ENCODE measurements at regions not wholly inside any gene's neighbourhood (a gene's known extent, or its start where the extent isn't known, plus 50 kb on each side); places are given as distances from the start of the nearest gene placed in this dataset.
A peak's percentile ranks its signal among the peaks of the same experiment; 100 is the strongest.

DNA sequence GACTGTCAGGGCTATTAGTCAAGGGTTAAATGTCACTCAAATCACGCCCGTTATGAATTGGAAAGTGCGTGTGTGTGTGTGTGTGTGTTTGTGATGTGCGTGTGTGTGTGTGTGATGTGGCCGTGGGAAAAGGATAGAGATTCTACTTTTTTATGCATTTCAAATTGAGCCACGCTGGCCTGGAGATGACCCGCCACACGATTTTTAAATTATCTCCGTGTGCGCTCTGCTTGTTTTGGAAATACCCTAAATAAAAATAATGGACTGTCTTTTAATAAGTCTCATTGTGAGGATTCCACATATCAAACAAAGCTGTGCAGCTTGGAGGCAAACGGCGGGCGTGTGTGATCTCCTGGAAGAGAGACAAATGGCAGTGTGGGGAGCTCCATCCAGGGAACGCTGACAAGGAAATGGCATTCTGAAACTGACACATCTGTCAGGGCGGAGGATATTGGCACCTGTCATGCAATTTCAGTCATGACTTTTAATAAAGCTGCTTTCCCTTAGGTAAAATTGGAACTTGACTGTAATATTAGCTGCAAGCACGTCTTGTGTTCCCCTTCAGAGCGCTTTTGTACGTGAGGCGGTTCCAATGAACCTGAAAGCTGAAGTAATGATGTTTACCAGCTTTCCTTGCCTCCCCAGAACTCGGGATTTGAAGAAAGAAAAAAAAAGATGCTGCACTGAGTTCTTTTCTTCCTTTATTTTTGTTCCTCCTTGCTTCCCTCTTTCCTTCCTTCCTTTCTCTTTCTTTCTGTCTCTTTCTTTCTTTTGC lies 381.8 kb upstream of the SMIM21 start:
- H2AFZ ChIP-seq (replicated peaks) = peak overlapping the region; percentile 40
- TF ChIP-seq, protein P1, sequence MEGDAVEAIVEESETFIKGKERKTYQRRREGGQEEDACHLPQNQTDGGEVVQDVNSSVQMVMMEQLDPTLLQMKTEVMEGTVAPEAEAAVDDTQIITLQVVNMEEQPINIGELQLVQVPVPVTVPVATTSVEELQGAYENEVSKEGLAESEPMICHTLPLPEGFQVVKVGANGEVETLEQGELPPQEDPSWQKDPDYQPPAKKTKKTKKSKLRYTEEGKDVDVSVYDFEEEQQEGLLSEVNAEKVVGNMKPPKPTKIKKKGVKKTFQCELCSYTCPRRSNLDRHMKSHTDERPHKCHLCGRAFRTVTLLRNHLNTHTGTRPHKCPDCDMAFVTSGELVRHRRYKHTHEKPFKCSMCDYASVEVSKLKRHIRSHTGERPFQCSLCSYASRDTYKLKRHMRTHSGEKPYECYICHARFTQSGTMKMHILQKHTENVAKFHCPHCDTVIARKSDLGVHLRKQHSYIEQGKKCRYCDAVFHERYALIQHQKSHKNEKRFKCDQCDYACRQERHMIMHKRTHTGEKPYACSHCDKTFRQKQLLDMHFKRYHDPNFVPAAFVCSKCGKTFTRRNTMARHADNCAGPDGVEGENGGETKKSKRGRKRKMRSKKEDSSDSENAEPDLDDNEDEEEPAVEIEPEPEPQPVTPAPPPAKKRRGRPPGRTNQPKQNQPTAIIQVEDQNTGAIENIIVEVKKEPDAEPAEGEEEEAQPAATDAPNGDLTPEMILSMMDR (IDR thresholded peaks at IDR 0.05) = no peak
- no peak for TF ChIP-seq EZH2phosphoT487 (IDR thresholded peaks at IDR 0.05)
- no peak for TF ChIP-seq EZH2 (IDR thresholded peaks at IDR 0.05)

DNA sequence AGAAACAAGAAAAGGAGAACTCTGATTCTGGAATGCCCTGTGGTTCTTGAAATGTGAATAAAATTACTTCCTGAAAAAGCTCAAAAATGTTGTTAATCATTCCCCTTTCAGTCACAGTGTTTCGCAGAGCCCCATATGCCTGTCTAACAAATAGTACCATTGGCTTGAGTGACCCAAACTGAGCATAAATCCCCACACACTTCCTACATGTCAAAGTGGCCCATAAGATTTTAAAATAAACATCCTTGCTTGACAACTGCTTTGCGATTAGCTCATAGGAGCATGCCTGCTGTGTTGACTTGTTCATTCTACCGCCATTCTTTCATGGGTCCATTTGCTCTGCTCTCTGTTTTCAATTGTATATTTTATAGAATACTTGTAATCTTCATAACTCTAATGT lies 377.8 kb upstream of the SMIM21 start:
- H3K9me3 ChIP-seq (ENCODE audit: low read depth) = no peaks in the 10 kb centered on the region
- H3K27ac ChIP-seq = no peak overlapping the region
- H3K79me2 ChIP-seq (ENCODE audit: low read depth) = no peaks in the 10 kb centered on the region
- Mint-ChIP-seq H3K27ac (no peak overlapping the region), H3K36me3 (no peaks in the 10 kb centered on the region), H3K27me3 (ENCODE audit: insufficient read depth, low read depth) (peaks cover 2% of the 10 kb centered on the region), H3K4me1 (peaks cover 11% of the 10 kb centered on the region), H3K9me3 (no peaks in the 10 kb centered on the region), H3K4me3 (no peak overlapping the region)
- no peak for TF ChIP-seq EZH2 (IDR thresholded peaks at IDR 0.05)
- TF ChIP-seq EZH2phosphoT487 (IDR thresholded peaks at IDR 0.05) = no peak
- TF ChIP-seq, protein P1 (IDR thresholded peaks at IDR 0.05) = no peak
- H2AFZ ChIP-seq (replicated peaks) = no peak overlapping the region
- H3K4me1 ChIP-seq = no peaks in the 10 kb centered on the region
- no peak overlapping the region for H3K9ac ChIP-seq
- H3K27me3 ChIP-seq = no peaks in the 10 kb centered on the region
- no peaks in the 10 kb centered on the region for H4K20me1 ChIP-seq (ENCODE audit: low read depth)
- DNase-seq (ENCODE audit: low spot score) = no peak
- H3K4me3 ChIP-seq = no peak overlapping the region
- no peaks in the 10 kb centered on the region for H3F3A ChIP-seq (ENCODE audit: low read depth)
- no peak overlapping the region for H3K4me2 ChIP-seq
- H3K36me3 ChIP-seq = no peaks in the 10 kb centered on the region

More for the DNA sequence above, 381.8 kb upstream of the SMIM21 start:
- H3K4me3 Mint-ChIP-seq = no peak overlapping the region
- H3K4me1 Mint-ChIP-seq = peaks cover 19% of the 10 kb centered on the region
- H3K9me3 ChIP-seq (ENCODE audit: low read depth) = no peaks in the 10 kb centered on the region
- no peaks in the 10 kb centered on the region for H3K79me2 ChIP-seq (ENCODE audit: low read depth)
- H3K36me3 Mint-ChIP-seq = no peaks in the 10 kb centered on the region
- no peaks in the 10 kb centered on the region for H3K27me3 ChIP-seq
- no peak overlapping the region for H3K4me2 ChIP-seq
- no peaks in the 10 kb centered on the region for H3F3A ChIP-seq (ENCODE audit: low read depth)
- no peak overlapping the region for H3K4me3 ChIP-seq
- no peak overlapping the region for H3K27ac ChIP-seq
- no peak overlapping the region for H3K9ac ChIP-seq
- no peak for DNase-seq (ENCODE audit: low spot score)
- no peaks in the 10 kb centered on the region for H3K36me3 ChIP-seq
- no peak overlapping the region for H3K27ac Mint-ChIP-seq
- H3K9me3 Mint-ChIP-seq = no peaks in the 10 kb centered on the region
- peaks cover 2% of the 10 kb centered on the region for H3K27me3 Mint-ChIP-seq (ENCODE audit: insufficient read depth, low read depth)
- H3K4me1 ChIP-seq = no peaks in the 10 kb centered on the region
- no peaks in the 10 kb centered on the region for H4K20me1 ChIP-seq (ENCODE audit: low read depth)

DNA sequence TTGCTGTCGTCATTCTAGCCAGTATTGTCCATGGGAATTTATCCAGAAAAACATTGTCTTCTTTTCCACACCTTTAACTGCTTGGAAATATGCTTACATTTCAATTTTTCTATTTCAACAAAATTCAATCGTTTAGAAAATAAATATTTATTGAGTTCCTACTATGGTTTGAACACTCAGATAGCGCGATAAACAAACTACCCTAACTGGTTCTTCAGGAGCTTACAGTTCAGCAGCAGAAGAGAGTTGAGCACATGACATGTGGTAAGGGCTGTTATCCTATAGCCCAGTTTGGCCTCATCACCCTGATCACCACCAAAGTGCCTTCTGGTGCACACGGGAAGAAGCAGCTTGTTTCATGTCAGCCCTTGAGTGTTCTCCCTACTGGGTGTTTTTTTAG lies 375.2 kb upstream of the SMIM21 start:
- peaks cover 2% of the 10 kb centered on the region for H3K4me1 Mint-ChIP-seq
- H3K79me2 ChIP-seq (ENCODE audit: low read depth) = no peaks in the 10 kb centered on the region
- no peaks in the 10 kb centered on the region for H3K36me3 Mint-ChIP-seq
- H2AFZ ChIP-seq (replicated peaks) = no peak overlapping the region
- no peak overlapping the region for H3K9ac ChIP-seq
- no peak overlapping the region for H3K4me3 ChIP-seq
- H3K27me3 Mint-ChIP-seq (ENCODE audit: insufficient read depth, low read depth) = no peaks in the 10 kb centered on the region
- H3K9me3 ChIP-seq (ENCODE audit: low read depth) = no peaks in the 10 kb centered on the region
- H3K4me1 ChIP-seq = no peaks in the 10 kb centered on the region
- TF ChIP-seq EZH2phosphoT487 (IDR thresholded peaks at IDR 0.05) (no peak), EZH2 (IDR thresholded peaks at IDR 0.05) (no peak)
- TF ChIP-seq, protein P1 (IDR thresholded peaks at IDR 0.05) = no peak
- H3F3A ChIP-seq (ENCODE audit: low read depth) = no peaks in the 10 kb centered on the region
- H3K36me3 ChIP-seq = no peaks in the 10 kb centered on the region
- no peak overlapping the region for H3K4me2 ChIP-seq
- no peak overlapping the region for H3K4me3 Mint-ChIP-seq
- no peaks in the 10 kb centered on the region for H3K9me3 Mint-ChIP-seq
- H4K20me1 ChIP-seq (ENCODE audit: low read depth) = no peaks in the 10 kb centered on the region
- no peak overlapping the region for H3K27ac Mint-ChIP-seq
- no peaks in the 10 kb centered on the region for H3K27me3 ChIP-seq
- no peak for DNase-seq (ENCODE audit: low spot score)
- no peak overlapping the region for H3K27ac ChIP-seq
